ENCODE measurements at regions not wholly inside any gene's neighbourhood (a gene's known extent, or its start where the extent isn't known, plus 50 kb on each side); places are given as distances from the start of the nearest gene placed in this dataset.

DNA sequence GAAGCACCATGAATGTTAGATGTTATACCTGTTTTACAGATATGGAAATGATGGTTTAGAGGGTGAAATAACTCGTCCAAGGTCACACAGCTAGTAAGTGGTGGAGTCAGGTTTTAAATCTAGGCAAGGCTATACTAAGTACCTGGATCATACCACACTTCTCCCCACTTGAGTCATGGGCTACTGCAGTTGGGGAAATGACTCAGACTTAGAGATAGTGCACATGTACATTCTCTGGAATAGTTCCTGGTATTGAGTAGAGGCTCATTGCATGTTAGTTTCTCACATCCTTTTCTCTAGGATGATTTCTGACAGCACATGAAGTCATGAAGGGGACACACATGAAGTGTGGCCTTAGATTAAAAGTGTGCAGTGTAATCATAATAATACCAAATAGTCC lies 76.2 kb upstream of the TNFSF11 start (continued):
- TF ChIP-seq, protein P1, sequence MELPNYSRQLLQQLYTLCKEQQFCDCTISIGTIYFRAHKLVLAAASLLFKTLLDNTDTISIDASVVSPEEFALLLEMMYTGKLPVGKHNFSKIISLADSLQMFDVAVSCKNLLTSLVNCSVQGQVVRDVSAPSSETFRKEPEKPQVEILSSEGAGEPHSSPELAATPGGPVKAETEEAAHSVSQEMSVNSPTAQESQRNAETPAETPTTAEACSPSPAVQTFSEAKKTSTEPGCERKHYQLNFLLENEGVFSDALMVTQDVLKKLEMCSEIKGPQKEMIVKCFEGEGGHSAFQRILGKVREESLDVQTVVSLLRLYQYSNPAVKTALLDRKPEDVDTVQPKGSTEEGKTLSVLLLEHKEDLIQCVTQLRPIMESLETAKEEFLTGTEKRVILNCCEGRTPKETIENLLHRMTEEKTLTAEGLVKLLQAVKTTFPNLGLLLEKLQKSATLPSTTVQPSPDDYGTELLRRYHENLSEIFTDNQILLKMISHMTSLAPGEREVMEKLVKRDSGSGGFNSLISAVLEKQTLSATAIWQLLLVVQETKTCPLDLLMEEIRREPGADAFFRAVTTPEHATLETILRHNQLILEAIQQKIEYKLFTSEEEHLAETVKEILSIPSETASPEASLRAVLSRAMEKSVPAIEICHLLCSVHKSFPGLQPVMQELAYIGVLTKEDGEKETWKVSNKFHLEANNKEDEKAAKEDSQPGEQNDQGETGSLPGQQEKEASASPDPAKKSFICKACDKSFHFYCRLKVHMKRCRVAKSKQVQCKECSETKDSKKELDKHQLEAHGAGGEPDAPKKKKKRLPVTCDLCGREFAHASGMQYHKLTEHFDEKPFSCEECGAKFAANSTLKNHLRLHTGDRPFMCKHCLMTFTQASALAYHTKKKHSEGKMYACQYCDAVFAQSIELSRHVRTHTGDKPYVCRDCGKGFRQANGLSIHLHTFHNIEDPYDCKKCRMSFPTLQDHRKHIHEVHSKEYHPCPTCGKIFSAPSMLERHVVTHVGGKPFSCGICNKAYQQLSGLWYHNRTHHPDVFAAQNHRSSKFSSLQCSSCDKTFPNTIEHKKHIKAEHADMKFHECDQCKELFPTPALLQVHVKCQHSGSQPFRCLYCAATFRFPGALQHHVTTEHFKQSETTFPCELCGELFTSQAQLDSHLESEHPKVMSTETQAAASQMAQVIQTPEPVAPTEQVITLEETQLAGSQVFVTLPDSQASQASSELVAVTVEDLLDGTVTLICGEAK (IDR thresholded peaks at IDR 0.05; ENCODE audit: borderline replicate concordance) = no peak
- TF ChIP-seq TCF12 (IDR thresholded peaks at IDR 0.05; ENCODE audit: low read depth, low read length) (0 out of 2 replicates have a peak, but pooled peaks have one; percentile 48), HDAC2 (IDR thresholded peaks at IDR 0.05) (no peak), SMARCA5 (IDR thresholded peaks at IDR 0.05) (no peak), MEF2A (IDR thresholded peaks at IDR 0.05; ENCODE audit: insufficient read depth, low read depth, low read length) (peak; percentile 81; the same call in 1 of the 2 replicates), RAD21 (IDR thresholded peaks at IDR 0.05; ENCODE audit: insufficient read depth, low read depth, low read length) (peak; percentile 36; the same call in 1 of the 2 replicates), SPI1 (IDR thresholded peaks at IDR 0.05; ENCODE audit: borderline replicate concordance, insufficient read depth, low read depth, low read length) (peak; percentile 66), MTA3 (IDR thresholded peaks at IDR 0.05; ENCODE audit: borderline replicate concordance, low read length) (peak; percentile 81; the same call in 1 of the 2 replicates), KAT2A (conservative IDR thresholded peaks at IDR 0.05; ENCODE audit: control insufficient read depth, low read depth, low read length) (no peak), KLF5 (IDR thresholded peaks at IDR 0.05; ENCODE audit: partially characterized antibody) (no peak), CBFB (IDR thresholded peaks at IDR 0.05; ENCODE audit: low read depth) (0 out of 2 replicates have a peak, but pooled peaks have one; percentile 44), SUPT20H (IDR thresholded peaks at IDR 0.05; ENCODE audit: borderline replicate concordance, control insufficient read depth, low read depth, low read length) (no peak), RUNX3 (IDR thresholded peaks at IDR 0.05; ENCODE audit: low read length) (peak; percentile 94), POLR2A (IDR thresholded peaks at IDR 0.05; ENCODE audit: low read depth, low read length) (no peak), EED (IDR thresholded peaks at IDR 0.05; ENCODE audit: low read depth) (peak; percentile 99), NFYA (IDR thresholded peaks at IDR 0.05; ENCODE audit: borderline replicate concordance, low read depth, low read length) (no peak), SREBF2 (IDR thresholded peaks at IDR 0.05; ENCODE audit: low read length) (no peak), CHD1 (IDR thresholded peaks at IDR 0.05; ENCODE audit: low read depth, low read length) (no peak), FOS (IDR thresholded peaks at IDR 0.05; ENCODE audit: borderline replicate concordance, extremely low read depth, insufficient read length) (no peak), EP300 (IDR thresholded peaks at IDR 0.05; ENCODE audit: borderline replicate concordance in 1 of 2, control insufficient read depth in 1 of 2, low read depth in 2 of 2, low read length in 2 of 2) (peak in 1 of 2 experiments; percentile 69; a peak in 1 of 4 replicates), NFYB (IDR thresholded peaks at IDR 0.05; ENCODE audit: insufficient read depth, low read depth, low read length) (no peak), JUNB (IDR thresholded peaks at IDR 0.05) (peak; percentile 98), BRCA1 (IDR thresholded peaks at IDR 0.05; ENCODE audit: low read depth, low read length) (no peak), CHD2 (IDR thresholded peaks at IDR 0.05; ENCODE audit: borderline replicate concordance, low read depth, low read length) (no peak)
- TF ChIP-seq, protein P2, sequence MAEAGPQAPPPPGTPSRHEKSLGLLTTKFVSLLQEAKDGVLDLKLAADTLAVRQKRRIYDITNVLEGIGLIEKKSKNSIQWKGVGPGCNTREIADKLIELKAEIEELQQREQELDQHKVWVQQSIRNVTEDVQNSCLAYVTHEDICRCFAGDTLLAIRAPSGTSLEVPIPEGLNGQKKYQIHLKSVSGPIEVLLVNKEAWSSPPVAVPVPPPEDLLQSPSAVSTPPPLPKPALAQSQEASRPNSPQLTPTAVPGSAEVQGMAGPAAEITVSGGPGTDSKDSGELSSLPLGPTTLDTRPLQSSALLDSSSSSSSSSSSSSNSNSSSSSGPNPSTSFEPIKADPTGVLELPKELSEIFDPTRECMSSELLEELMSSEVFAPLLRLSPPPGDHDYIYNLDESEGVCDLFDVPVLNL (IDR thresholded peaks at IDR 0.05; ENCODE audit: low read depth, low read length) = no peak
- TF ChIP-seq, protein P3, sequence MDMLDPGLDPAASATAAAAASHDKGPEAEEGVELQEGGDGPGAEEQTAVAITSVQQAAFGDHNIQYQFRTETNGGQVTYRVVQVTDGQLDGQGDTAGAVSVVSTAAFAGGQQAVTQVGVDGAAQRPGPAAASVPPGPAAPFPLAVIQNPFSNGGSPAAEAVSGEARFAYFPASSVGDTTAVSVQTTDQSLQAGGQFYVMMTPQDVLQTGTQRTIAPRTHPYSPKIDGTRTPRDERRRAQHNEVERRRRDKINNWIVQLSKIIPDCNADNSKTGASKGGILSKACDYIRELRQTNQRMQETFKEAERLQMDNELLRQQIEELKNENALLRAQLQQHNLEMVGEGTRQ (IDR thresholded peaks at IDR 0.05; ENCODE audit: borderline replicate concordance, low read depth, low read length) = no peak
- TF ChIP-seq, protein P4, sequence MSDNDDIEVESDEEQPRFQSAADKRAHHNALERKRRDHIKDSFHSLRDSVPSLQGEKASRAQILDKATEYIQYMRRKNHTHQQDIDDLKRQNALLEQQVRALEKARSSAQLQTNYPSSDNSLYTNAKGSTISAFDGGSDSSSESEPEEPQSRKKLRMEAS (IDR thresholded peaks at IDR 0.05; ENCODE audit: low read depth, low read length) = no peak
